Gastroesophageal sphincter (tissue), 4 donors: ENCODE measurements at regions not wholly inside any gene's neighbourhood (a gene's known extent, or its start where the extent isn't known, plus 50 kb on each side); places are given as distances from the start of the nearest gene placed in this dataset.
A peak's percentile ranks its signal among the peaks of the same experiment; 100 is the strongest.

Experiments used
- ATAC-seq: fragments of 150-250 bp; one replicate; pipeline ENCODE4 v1.9.1; 2016; ENCODE audit warnings: mild to moderate bottlenecking, moderate library complexity
- H3K27ac ChIP-seq, 4 donors: fragments of 200-600 bp; sonication (generic) in 3 of 4; 1 replicate in 3 of 4; 2 replicates in 1 of 4; pipeline ENCODE4 v1.5.1; 2016 to 2019
- H3K27me3 ChIP-seq: fragments of 200-600 bp; sonication (generic); one replicate; pipeline ENCODE4 v1.5.1; 2019
- H3K36me3 ChIP-seq, 2 donors: fragments of 200-600 bp; sonication (generic); one replicate each; pipeline ENCODE4 v1.5.1; 2019; ENCODE audit warnings: control low read depth in 1 of 2
- H3K4me1 ChIP-seq, 3 donors: fragments of 200-600 bp; sonication (generic); 1 replicate in 2 of 3; 2 replicates in 1 of 3; pipeline ENCODE4 v1.5.1; 2016 to 2019; ENCODE audit warnings: control low read depth in 2 of 3
- H3K4me3 ChIP-seq, 2 donors: fragments of 200-600 bp; sonication (generic); one replicate each; pipeline ENCODE4 v1.5.1; 2019; ENCODE audit warnings: mild to moderate bottlenecking in 1 of 2, moderate library complexity in 1 of 2
- H3K9me3 ChIP-seq, 3 donors: fragments of 200-600 bp; sonication (generic); one replicate each; pipeline ENCODE4 v1.5.1; 2017 to 2019; ENCODE audit warnings: control low read depth in 2 of 3
- EP300 ChIP-seq: sonication (generic); formaldehyde crosslinking; IDR thresholded peaks from one replicate; pipeline ENCODE4 v1.6.1; 2017; ENCODE audit warnings: antibody characterized with exemption, mild to moderate bottlenecking
- POLR2A ChIP-seq, 2 donors: fragments of 450-650 bp; IDR thresholded peaks; one replicate each; pipeline ENCODE4 v1.6.1; 2017; ENCODE audit warnings: antibody characterized with exemption in 2 of 2, mild to moderate bottlenecking in 2 of 2, moderate library complexity in 1 of 2
- POLR2AphosphoS5 ChIP-seq: sonication (generic); formaldehyde crosslinking; IDR thresholded peaks from one replicate; pipeline ENCODE4 v1.6.1; 2017; ENCODE audit warnings: antibody characterized with exemption
- WGBS, 2 donors: methylation state at CpG; one replicate each; pipeline ENCODE4 v1.1.5; 2018; ENCODE audit warnings: low coverage in 1 of 2; 5-methylcytosine and 5-hydroxymethylcytosine counted together
- TF ChIP-seq, protein P1 (sequence below), 4 experiments: fragments of 200-600 bp in 2 of 4; fragments of 450-650 bp in 2 of 4; sonication (generic) in 1 of 4; IDR thresholded peaks; one replicate each; pipeline ENCODE4 v1.5.1; 2017 to 2019; ENCODE audit warnings: antibody characterized with exemption in 4 of 4, mild to moderate bottlenecking in 2 of 4, moderate library complexity in 2 of 4

DNA sequence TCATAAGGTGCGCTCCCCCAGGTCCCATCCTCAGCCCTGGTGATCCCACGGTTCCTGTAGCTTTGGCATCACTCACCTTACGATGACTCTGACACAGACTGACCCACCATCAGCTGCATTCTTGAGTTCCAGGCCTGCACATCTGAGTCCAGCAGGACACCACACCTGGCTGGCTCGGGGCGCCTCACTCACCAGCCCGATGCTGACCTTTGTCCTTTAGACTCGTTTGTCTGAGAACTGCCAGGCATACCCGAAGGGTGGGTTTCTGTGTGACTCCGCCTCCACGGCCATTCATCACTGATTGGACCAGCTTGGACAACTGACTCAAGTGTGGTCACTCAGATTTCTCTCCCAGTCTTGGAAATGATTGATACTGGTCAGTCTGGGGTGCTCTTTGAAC, 129.4 kb upstream of the CSF3R start:
- H3K4me3 ChIP-seq = no peak overlapping the region
- ATAC-seq = no peak
- no peaks in the 10 kb centered on the region for H3K36me3 ChIP-seq
- TF ChIP-seq, protein P1, sequence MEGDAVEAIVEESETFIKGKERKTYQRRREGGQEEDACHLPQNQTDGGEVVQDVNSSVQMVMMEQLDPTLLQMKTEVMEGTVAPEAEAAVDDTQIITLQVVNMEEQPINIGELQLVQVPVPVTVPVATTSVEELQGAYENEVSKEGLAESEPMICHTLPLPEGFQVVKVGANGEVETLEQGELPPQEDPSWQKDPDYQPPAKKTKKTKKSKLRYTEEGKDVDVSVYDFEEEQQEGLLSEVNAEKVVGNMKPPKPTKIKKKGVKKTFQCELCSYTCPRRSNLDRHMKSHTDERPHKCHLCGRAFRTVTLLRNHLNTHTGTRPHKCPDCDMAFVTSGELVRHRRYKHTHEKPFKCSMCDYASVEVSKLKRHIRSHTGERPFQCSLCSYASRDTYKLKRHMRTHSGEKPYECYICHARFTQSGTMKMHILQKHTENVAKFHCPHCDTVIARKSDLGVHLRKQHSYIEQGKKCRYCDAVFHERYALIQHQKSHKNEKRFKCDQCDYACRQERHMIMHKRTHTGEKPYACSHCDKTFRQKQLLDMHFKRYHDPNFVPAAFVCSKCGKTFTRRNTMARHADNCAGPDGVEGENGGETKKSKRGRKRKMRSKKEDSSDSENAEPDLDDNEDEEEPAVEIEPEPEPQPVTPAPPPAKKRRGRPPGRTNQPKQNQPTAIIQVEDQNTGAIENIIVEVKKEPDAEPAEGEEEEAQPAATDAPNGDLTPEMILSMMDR (IDR thresholded peaks at IDR 0.05) = no peak
- TF ChIP-seq EP300 = no peak
- no peak for TF ChIP-seq POLR2AphosphoS5
- TF ChIP-seq POLR2A (IDR thresholded peaks at IDR 0.05) = no peak
- no peaks in the 10 kb centered on the region for H3K4me1 ChIP-seq
- H3K27me3 ChIP-seq = peaks cover 70% of the 10 kb centered on the region
- H3K27ac ChIP-seq = no peak overlapping the region
- no peaks in the 10 kb centered on the region for H3K9me3 ChIP-seq
- 60 to 83% methylated on average over 1 to 8 of the region's 10 CpGs for WGBS, 2 donors

DNA sequence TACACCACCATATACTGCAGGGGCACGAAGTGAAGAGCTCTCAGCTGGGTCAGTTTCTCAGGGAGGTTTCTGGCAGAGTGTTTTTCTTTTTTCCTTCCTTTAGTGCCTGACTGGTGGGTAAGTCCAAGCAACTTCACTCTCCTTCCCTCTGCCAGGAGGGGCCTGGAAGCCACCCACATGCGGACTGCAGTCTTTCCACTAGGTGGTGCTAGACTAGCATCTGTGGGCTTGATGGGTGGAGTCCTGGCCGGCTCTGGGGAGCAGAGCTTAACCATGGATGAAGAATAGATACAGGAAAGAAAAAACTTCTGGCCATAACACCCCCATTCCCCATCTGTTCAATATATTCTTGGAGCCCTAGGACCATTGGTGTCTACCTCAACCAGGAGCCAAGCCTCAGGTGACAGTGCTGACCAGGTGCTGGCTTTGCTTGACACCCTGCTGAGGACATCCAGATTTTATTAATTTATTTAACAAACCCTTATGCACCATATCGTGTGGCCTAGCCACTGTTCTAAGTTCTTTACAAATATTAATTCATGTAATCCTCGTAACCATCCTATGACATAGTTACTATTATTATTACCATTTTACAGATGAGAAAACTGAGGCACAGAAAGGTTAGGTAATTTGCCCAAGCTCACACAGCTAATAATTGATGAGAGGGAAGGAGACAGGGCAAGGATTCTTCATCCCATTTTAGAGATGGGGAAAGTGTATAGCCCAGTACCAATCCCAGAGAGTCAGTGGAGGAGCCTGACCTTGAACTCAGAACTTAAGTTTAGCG, 126.7 kb upstream of the CSF3R start:
- TF ChIP-seq, protein P1 (IDR thresholded peaks at IDR 0.05) = peak in 2 of 4 experiments; percentile 6 to 42
- TF ChIP-seq POLR2AphosphoS5 = no peak
- no peak for TF ChIP-seq POLR2A (IDR thresholded peaks at IDR 0.05)
- TF ChIP-seq EP300 = no peak
- Histone ChIP-seq H3K4me1 (no peaks in the 10 kb centered on the region), H3K27me3 (peaks cover 70% of the 10 kb centered on the region), H3K9me3 (no peaks in the 10 kb centered on the region), H3K4me3 (no peak overlapping the region), H3K27ac (no peak overlapping the region), H3K36me3 (no peaks in the 10 kb centered on the region)
- WGBS, 2 donors = 49 to 54% methylated on average over 4 to 5 of the region's 6 CpGs
- ATAC-seq = no peak

DNA sequence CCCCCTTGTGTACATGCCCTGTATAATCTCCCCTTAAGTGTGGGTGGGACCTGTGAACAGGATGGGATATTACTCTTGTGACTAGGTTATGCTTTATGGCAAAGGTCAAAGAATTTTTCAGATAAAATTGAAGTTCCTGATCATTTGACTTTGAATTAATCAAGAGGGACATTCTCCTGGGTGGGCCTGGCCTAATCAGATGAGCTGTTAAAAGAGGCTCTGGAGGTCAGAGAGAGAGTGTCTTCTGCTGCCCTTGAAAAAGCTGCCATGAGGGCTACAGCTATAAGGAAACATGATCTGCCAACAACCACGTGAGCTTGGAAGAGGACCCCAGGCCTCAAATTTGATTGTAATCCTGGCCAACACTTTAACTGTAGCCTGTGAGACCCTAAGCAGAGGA, 125.6 kb upstream of the CSF3R start:
- Histone ChIP-seq H3K27me3 (peaks cover 67% of the 10 kb centered on the region), H3K9me3 (no peaks in the 10 kb centered on the region), H3K36me3 (no peaks in the 10 kb centered on the region), H3K27ac (no peak overlapping the region), H3K4me3 (no peak overlapping the region), H3K4me1 (no peaks in the 10 kb centered on the region)
- ATAC-seq = no peak
- WGBS, 2 donors = 20 to 44% methylated on average over 1 of the region's 1 CpG
- no peak for TF ChIP-seq POLR2AphosphoS5
- TF ChIP-seq, protein P1 (IDR thresholded peaks at IDR 0.05) = no peak

DNA sequence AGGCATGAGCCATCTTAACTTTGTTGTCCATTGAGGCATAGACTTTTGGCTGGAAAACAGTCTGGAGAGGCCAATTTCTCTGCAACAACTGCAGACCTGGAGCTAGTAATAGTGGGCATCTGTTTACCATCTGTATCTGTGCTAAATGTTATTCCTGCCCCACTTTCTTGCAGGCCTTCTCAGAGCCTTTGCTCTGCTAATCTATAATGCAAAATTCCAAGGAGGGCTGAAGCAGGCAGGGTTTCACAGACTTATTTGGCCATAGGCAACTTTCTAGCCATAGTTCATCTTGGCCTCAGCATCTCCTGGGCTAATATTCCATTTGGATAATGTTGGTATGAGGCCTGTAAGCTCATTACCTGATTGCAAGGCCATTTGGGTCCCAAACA, 124.5 kb upstream of the CSF3R start:
- H3K27ac ChIP-seq = no peak overlapping the region
- H3K27me3 ChIP-seq = peaks cover 65% of the 10 kb centered on the region
- H3K4me3 ChIP-seq = no peak overlapping the region
- no peaks in the 10 kb centered on the region for H3K36me3 ChIP-seq
- no peaks in the 10 kb centered on the region for H3K4me1 ChIP-seq
- no peak for ATAC-seq
- no peak for TF ChIP-seq POLR2AphosphoS5
- no peaks in the 10 kb centered on the region for H3K9me3 ChIP-seq

DNA sequence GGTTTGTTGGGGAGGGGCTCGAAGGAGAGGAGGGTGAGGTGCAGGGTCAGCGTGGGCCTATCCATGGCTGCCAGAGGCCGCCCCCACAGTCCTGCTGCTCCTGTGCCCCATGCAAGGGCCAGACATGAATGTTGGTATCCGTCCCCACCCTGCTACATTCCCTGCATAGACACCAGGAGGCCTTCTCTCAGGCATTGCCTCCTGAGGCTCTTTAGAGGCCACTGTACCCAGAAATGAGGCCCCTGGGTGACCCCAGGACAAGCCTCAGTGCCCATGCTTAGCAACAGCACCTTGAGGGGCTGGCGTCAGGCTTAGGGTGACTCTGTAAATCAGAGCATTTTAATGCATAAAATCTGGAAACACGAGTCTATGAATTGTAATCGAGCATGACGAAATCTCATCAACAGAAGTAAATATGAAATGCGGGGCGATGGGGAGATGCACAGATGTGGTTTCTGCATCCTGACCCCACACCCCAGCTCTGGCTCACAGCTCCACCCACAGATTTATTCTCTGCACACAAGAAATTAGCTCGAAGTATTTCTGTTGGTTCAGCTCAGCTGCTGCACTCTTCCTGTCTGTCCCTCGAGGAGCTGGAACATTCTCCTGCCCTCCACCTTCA, 124.0 kb upstream of the CSF3R start:
- H3K27ac ChIP-seq = no peak overlapping the region
- H3K4me1 ChIP-seq = no peaks in the 10 kb centered on the region
- no peak for ATAC-seq
- no peak overlapping the region for H3K4me3 ChIP-seq
- H3K9me3 ChIP-seq = no peaks in the 10 kb centered on the region
- H3K36me3 ChIP-seq = no peaks in the 10 kb centered on the region
- TF ChIP-seq POLR2AphosphoS5 = no peak
- TF ChIP-seq POLR2A (IDR thresholded peaks at IDR 0.05) = no peak
- TF ChIP-seq, protein P1 (IDR thresholded peaks at IDR 0.05) = no peak
- TF ChIP-seq EP300 = no peak
- 48 to 73% methylated on average over 3 to 6 of the region's 12 CpGs for WGBS, 2 donors
- H3K27me3 ChIP-seq = peaks cover 65% of the 10 kb centered on the region
